Lower leg skin (tissue), 4 donors: ENCODE measurements at regions not wholly inside any gene's neighbourhood (a gene's known extent, or its start where the extent isn't known, plus 50 kb on each side); places are given as distances from the start of the nearest gene placed in this dataset.
"Not testable (repeated sequence)": the region's sequence is repeated elsewhere in the genome, so short reads cannot be mapped to it uniquely, and the experiment has no call there.

ENCODE experiments used
- DNase-seq, 2 donors: peaks; one replicate each; pipeline ENCODE4 v3.0.0-alpha.2; 2019; ENCODE audit warnings: low spot score in 2 of 2
- H3K4me3 ChIP-seq: fragments of 200-600 bp; sonication (generic); 2 replicates; pipeline ENCODE4 v1.5.1; 2017; ENCODE audit warnings: mild to moderate bottlenecking, low read depth; ENCODE audit not compliant: poor library complexity, severe bottlenecking
- POLR2A ChIP-seq, 2 donors: fragments of 450-650 bp; IDR thresholded peaks; one replicate each; pipeline ENCODE4 v1.6.1; 2016 to 2017; ENCODE audit warnings: antibody characterized with exemption in 2 of 2, mild to moderate bottlenecking in 1 of 2, moderate library complexity in 1 of 2
- WGBS, 2 donors: methylation state at CpG; one replicate each; pipeline ENCODE4 v1.1.5; 2018; 5-methylcytosine and 5-hydroxymethylcytosine counted together
- intact Hi-C: fragments of 100-400 bp; cut with DNase I; formaldehyde crosslinking; loops from one replicate; pipeline ENCODE4 v1.15.0; 2023; ENCODE audit warnings: low total_unique reads
- TF ChIP-seq, protein P1 (sequence below), 3 donors: fragments of 450-650 bp; IDR thresholded peaks; one replicate each; pipeline ENCODE4 v1.5.1; 2016; ENCODE audit warnings: antibody characterized with exemption in 3 of 3, mild to moderate bottlenecking in 3 of 3, moderate library complexity in 2 of 3

DNA sequence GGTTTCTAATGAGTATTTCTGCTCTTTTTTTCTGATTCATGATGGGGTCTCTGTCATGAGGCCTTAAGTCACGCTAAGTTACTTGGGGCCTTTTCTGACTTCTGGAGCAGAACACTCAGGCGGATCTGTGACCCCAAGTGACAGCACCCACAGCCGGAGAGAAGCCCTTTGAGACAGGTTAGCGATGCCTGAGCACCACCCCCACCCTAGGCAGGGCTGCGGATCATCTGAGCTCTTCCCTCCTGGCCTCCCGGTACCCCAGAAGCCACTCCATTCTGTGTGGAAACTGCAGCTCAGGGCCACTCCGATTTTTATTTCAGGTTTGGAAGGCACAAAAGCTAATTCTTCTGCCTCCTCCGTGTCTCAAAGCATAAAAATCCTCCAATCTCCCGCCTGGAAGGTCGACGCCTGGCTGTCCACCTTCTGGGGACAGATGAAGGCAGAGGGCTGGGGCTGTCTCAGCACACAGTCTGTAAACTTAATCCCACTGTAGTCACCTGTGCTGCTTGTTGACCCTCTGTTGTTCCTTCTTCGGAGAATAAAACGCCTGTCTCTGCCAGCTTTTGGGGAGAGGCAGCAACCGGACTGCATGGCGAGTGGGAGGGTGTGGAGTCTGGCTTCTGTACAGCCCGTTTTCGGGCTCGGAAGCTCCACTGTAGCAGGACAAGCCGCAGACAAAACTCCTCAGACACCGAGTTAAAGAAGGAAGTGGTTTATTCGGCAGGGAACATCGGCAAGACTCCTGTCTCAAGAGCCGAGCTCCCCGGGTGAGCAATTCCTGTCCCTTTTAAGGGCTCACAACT, 88.8 kb downstream of the SPRY4 start:
- TF ChIP-seq, protein P1, sequence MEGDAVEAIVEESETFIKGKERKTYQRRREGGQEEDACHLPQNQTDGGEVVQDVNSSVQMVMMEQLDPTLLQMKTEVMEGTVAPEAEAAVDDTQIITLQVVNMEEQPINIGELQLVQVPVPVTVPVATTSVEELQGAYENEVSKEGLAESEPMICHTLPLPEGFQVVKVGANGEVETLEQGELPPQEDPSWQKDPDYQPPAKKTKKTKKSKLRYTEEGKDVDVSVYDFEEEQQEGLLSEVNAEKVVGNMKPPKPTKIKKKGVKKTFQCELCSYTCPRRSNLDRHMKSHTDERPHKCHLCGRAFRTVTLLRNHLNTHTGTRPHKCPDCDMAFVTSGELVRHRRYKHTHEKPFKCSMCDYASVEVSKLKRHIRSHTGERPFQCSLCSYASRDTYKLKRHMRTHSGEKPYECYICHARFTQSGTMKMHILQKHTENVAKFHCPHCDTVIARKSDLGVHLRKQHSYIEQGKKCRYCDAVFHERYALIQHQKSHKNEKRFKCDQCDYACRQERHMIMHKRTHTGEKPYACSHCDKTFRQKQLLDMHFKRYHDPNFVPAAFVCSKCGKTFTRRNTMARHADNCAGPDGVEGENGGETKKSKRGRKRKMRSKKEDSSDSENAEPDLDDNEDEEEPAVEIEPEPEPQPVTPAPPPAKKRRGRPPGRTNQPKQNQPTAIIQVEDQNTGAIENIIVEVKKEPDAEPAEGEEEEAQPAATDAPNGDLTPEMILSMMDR (IDR thresholded peaks at IDR 0.05): no peak
- TF ChIP-seq POLR2A (IDR thresholded peaks at IDR 0.05): no peak
- H3K4me3 ChIP-seq: no peak overlapping the region
- no peak for DNase-seq
- WGBS, 2 donors: 86 to 88% methylated on average over 23 to 24 of the region's 24 CpGs
- intact Hi-C loops: no loop called here

DNA sequence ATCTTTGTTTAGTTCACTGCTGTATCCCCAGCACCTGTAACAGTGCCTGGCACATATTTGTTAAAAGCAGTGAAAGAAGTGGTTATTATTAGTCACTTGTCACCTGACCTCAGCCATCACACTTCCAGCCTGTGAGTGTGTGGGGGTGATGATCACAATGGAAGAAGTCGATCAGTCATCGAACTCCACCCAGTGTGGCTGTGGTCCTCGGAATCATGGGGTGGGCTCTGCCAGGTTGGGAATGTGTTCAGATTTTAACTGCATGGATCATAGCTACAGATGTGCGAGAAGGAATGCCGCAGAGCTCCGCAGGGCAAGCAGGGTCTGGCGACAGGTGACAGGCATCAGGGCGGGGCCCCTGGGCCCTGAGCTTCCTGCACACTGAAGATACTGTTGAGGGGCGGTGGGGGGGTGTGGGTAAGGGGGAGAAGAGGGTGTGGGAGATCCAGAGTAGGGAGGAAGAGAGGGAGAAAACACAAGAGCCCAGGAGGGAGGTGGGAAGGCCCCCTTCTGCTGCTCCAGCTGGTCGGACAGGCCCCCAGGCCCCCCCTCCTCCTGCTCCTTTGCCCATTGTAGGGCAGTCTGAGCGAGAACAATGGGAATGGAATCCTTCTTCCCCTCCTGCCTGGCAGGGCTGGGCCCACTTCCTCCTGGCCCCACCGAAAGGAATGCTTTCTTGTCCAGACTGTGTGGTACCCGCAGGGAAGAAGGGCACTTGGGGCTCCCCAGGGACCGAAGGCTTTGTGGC, 89.6 kb downstream of the SPRY4 start:
- no peak for TF ChIP-seq POLR2A (IDR thresholded peaks at IDR 0.05)
- TF ChIP-seq, protein P1 (IDR thresholded peaks at IDR 0.05): no peak
- WGBS, 2 donors: 47 to 62% methylated on average over 14 of the region's 14 CpGs
- no peak overlapping the region for H3K4me3 ChIP-seq
- intact Hi-C loops: no loop called here
- DNase-seq: no peak

DNA sequence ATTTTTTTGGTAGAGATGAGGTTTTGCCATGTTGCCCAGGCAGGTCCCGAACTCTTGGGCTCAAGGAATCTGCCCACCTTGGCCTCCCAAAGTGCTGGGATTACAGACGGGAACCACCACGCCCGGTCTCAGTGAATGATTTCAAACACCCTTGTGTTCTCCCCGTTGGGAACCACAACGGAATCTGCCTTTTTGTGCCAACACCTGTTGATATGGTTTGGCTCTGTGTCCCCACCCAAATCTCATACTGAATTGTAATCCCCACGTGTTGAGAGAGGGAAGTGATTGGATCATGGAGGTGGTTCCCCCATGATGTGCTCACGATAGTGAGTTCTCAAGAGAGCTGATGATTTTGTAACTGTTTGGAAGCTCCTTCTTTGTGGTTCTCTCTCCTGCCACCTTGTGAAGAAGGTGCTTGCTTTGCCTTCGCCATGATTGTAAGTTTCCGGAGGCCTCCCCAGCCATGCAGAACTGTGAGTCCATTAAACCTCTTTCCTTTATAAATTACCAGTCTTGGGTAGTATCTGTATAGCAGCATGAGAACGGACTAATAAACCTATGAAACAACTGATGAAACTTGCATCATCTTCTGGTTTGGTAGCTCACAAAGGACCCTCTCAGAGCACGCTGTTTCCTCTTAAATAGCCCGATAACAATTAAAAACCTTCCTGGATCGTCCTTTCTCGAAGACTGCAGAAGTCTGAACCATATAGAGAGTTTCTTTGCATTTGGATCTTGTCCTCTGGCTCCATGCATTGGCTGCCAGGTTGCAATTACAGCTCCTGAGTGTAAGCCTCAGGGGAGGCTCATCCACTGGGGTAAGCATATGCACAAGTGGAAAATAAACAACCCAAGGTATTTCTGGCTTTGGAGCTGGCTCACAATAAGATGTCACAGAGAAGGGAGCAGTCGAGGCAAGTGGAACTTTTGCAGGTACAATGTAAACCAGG, 91.5 kb downstream of the SPRY4 start:
- no peak overlapping the region for H3K4me3 ChIP-seq
- intact Hi-C loops: no loop called here
- 84% methylated on average over 16 of the region's 16 CpGs for WGBS, 2 donors
- TF ChIP-seq, protein P1 (IDR thresholded peaks at IDR 0.05): no peak
- TF ChIP-seq POLR2A (IDR thresholded peaks at IDR 0.05): no peak
- no peak for DNase-seq

DNA sequence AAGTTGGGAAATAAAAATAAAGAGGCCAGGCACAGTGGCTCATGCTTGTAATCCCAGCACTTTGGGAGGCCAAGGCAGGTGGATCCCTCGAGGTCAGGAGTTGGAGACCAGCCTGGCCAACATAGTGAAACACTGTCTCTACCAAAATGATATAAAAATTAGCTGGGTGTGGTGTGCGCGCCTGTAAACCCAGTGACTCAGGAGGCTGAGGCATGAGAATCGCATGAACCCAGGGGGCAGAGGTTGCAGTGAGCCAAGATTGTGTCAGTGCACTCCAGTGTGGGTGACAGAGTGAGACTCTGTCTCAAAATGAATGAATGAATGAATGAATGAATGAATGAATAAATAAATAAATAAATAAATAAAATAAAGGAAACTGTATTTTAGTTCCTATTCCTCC, 93.9 kb downstream of the SPRY4 start:
- DNase-seq, H3K4me3 ChIP-seq, intact Hi-C loops: not testable (repeated sequence)
- WGBS, 2 donors: 64 to 81% methylated on average over 4 of the region's 4 CpGs

GRCh38 chr5:142225141-142225540, 99.7 kb downstream of the SPRY4 start:
- 94 to 97% methylated on average over 8 of the region's 8 CpGs for WGBS, 2 donors
- intact Hi-C loops: no loop called here

More at GRCh38 chr5:142225141-142225540, 99.7 kb downstream of the SPRY4 start:
- no peak for DNase-seq
- no peak overlapping the region for H3K4me3 ChIP-seq
- TF ChIP-seq, protein P1 (IDR thresholded peaks at IDR 0.05): no peak
- no peak for TF ChIP-seq POLR2A (IDR thresholded peaks at IDR 0.05)
